ENCODE measurements at regions not wholly inside any gene's neighbourhood (a gene's known extent, or its start where the extent isn't known, plus 50 kb on each side); places are given as distances from the start of the nearest gene placed in this dataset.
"Not testable (repeated sequence)": the region's sequence is repeated elsewhere in the genome, so short reads cannot be mapped to it uniquely, and the experiment has no call there.

DNA sequence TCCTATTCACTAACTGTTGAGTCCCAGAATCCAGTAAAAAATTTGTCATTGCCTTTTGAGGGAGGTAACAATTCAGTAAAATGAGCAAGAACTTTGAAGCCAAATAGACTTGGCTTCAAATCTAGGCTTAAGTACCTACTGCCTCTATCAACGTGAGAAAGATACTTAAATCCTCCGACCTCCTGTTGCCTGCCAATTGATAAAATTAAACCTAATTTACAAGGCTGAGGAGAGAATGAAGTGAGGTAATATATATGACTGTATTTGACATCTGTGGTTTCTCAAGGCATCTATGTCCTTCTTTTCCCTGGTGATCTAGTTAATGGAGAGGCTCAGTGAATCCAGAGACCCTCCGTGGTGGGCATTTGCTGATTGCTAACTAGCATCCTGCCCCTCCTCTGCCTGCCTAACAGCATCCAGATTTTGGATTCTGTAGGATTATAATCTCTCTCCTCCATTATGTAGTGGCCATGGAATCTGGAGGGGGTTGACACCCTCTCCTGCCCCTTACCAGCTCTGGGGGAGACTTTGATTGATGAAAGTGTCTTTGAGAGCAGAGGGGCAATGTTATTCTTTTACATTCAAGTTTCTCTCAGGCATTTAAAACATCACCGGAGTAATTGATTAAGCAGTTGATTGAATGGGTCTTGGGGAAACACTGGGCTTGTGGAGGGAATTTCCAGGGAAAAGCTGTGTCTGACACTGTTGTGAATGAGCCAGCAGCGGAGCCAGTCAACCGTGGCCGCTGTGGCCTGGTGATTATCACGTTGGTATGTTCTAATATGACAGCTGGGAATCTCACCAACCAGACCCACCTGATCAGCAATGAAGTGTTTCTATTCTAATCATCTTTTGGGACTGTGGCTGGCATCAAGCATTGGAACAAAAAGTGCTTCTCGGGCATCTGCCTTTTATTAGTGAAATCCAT lies 140.7 kb upstream of the FAM78B start:
- no peak for DNase-seq

GRCh38 chr1:166316306-166316705 lies 149.5 kb upstream of the FAM78B start:
- DNase-seq: not testable (repeated sequence)

DNA sequence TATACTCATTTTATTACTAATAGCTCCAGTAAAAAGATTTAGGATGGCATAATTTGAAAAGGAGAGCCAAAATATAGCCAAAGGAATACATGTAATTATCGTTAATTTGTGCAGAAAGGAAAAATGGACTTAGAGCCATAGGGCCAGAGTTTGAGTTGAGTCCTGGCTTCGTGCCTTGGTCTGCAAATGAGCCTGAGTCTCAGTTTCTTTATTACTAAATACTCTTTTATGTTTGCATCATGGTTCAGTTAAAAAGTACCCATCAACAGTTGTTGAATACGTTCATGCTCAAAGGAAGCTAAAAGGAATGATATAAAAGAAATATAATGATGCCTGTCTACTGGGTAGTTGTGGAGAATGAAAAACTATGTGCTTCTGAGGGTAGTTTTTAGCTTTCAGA lies 155.7 kb upstream of the FAM78B start:
- DNase-seq: no peak

- DNase-seq: no peak
Observed at GRCh38 chr1:166327886-166328285, 161.1 kb upstream of the FAM78B start.

DNA sequence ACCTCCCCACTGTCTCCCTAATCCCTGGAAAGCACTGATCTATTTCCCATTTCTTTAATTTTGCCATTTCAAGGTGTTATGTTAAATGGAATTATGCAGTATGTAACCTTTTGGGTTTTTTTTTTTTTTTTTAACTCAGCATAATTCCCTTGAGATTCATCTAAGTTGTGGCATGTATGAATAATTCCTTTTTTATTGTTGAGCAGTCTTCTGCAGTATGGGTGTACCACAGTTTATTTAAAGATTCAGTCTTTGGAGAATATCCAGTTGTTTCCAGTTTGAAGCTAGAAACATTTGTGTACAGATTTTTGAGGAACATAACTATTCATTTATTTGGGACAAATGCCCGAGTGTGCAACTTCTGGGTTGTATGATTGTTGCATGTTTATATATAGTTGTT lies 162.2 kb upstream of the FAM78B start:
- no peak for DNase-seq

GRCh38 chr1:166330096-166330495 lies 163.3 kb upstream of the FAM78B start:
- DNase-seq: no peak

GRCh38 chr1:166338105-166338504 lies 171.3 kb upstream of the FAM78B start:
- no peak for DNase-seq

GRCh38 chr1:166340709-166341108 lies 173.9 kb upstream of the FAM78B start:
- no peak for DNase-seq

- no peak for DNase-seq
Observed at GRCh38 chr1:166343276-166343675, 176.5 kb upstream of the FAM78B start.

- no peak for DNase-seq
Observed at GRCh38 chr1:166350490-166350889, 183.7 kb upstream of the FAM78B start.

DNA sequence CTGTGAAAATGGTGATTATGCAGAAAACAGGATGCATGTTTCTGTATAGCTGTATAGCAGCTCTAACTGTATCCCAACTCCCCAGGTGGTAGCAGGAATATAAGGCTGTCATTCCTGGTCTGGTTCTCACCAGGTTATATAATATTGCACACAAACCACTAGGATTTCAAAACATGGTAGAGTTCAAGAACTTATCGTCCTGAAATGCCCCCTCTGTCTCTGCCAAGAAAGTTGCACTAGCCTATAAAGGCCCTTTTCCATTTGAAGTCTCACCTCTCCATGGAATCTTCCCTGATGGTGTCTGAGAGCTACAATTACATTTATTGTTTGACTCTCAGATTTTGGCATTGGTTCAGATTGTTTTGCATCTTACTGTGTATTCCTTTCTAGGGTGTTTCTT lies 184.9 kb upstream of the FAM78B start:
- DNase-seq: no peak

GRCh38 chr1:166353213-166353612 lies 186.4 kb upstream of the FAM78B start:
- DNase-seq: no peak

GRCh38 chr1:166354406-166354805 lies 187.6 kb upstream of the FAM78B start:
- no peak for DNase-seq

- no peak for DNase-seq
Observed at GRCh38 chr1:166365081-166365480, 198.3 kb upstream of the FAM78B start.

- no peak for DNase-seq
Observed at GRCh38 chr1:166368030-166368429, 201.2 kb upstream of the FAM78B start.

GRCh38 chr1:166377896-166378295 lies 211.1 kb upstream of the FAM78B start:
- no peak for DNase-seq

- DNase-seq: no peak
Observed at GRCh38 chr1:166378805-166379204, 212.0 kb upstream of the FAM78B start.

DNA sequence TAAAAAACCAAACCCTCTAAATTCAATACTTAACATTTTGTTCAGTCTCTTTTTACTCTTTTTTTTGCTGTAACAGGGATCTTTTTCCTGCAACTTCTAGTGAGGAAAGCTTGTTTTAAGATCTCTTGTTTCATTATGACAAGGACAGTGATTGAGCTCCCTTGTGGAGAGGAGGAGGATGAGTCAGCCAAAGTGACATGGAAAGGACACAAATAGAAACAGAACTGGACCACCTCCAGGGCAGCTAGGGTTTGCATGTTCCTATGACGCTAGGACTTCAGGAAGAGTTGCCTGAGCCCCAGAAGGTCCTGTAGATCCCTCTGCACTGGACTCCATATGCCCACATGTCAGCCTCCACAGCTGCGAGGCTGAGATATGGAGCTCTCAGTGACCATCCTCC lies 212.6 kb upstream of the FAM78B start:
- DNase-seq: no peak

- DNase-seq: no peak
Observed at GRCh38 chr1:166383137-166383536, 216.3 kb upstream of the FAM78B start.

GRCh38 chr1:166383635-166384346 lies 217.0 kb upstream of the FAM78B start:
- no peak for DNase-seq

- no peak for DNase-seq
Observed at GRCh38 chr1:166384948-166385347, 218.1 kb upstream of the FAM78B start.

DNA sequence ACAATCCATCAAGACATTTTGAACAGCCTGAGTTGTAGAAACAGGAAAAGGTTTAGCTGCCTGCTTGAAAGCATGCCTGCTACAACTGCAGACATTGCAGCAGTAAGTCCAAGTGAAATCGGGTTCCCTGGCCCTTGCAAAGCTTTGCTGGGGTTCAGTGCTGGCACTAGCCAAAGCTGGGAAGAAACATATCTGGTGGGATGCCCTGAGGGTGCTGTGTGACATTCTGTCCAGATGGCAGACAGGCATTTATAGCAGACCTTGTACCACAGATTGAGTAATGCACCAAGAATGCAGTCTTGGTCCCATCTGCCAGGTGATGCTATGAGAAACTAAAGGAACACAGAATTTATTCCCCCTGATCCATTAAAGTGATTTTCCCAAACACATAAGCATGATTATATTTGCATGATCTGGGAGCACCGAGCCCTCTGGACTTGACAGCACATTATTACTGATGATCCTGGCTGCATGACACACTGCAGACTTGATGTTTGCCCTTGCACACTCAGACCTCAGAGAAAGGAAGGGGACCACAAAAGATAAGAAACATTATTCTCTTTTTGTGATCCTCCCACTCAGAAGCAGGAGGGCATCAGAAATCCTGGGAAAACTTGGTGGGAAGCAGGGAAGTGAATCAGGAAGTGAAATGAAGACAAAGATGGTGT lies 223.7 kb upstream of the FAM78B start:
- DNase-seq: no peak

DNA sequence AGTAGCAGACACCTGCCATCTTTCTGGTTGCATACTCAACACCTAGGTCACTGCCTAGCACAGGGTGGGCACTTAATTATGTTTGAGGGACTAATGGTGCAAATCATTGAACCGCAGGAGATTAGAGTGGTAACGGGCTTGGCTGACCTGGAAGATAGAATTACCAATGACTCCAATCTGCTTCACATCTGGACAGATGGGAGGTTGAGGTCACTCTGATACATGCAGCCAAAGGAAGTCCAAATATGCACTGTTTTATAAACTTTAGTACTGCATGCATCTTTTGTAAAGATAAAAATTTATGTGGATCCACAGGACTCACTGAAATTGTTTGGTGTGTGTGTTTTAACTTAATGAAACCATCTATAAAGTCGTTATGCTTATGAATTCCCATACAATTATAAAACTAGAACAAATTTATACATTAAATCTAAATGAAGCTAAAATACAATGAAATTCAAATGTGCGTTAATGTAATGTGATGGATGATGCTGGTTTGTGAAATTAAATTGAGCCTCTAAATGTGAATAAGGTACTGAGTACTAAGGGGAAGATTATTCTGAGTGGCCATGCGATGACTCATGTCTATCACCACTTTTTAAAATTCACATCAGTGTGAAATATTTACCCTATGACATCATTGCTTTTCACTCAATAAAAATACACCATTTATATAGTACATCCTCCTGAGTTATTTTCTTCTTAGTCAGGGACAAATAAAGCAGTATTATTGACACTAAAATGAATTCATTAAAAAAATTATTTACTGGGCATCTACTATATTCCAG lies 224.7 kb upstream of the FAM78B start:
- DNase-seq: no peak
